ENCODE measurements at regions not wholly inside any gene's neighbourhood (a gene's known extent, or its start where the extent isn't known, plus 50 kb on each side); places are given as distances from the start of the nearest gene placed in this dataset.
"Not testable (repeated sequence)": the region's sequence is repeated elsewhere in the genome, so short reads cannot be mapped to it uniquely, and the experiment has no call there.

GRCh38 chr5:153212471-153212870 is 278.0 kb upstream of the GRIA1 start:
- Mint-ChIP-seq H3K4me1 (no peaks in the 10 kb centered on the region), H3K9me3 (peaks cover 2 to 31% (median 16%) of the 10 kb centered on the region in 7 donors), H3K27me3 (no peaks in the 10 kb centered on the region), H3K4me3 (no peak overlapping the region), H3K27ac (no peak overlapping the region), H3K36me3 (peaks cover 5 to 8% of the 10 kb centered on the region in 2 donors)
- DNase-seq, result no peak
- ATAC-seq (ENCODE audit: low read depth in 2 of 2), result no peak

- DNase-seq (no peak), ATAC-seq (ENCODE audit: low read depth in 2 of 2) (no peak)
- Mint-ChIP-seq H3K36me3 (no peaks in the 10 kb centered on the region), H3K4me1 (no peaks in the 10 kb centered on the region), H3K27ac (no peak overlapping the region), H3K4me3 (no peak overlapping the region), H3K9me3 (peaks cover 2 to 36% (median 9%) of the 10 kb centered on the region in 7 donors), H3K27me3 (no peaks in the 10 kb centered on the region)
These were observed 267.5 kb upstream of the GRIA1 start for GRCh38 chr5:153222936-153223335.

GRCh38 chr5:153223376-153223775 is 267.1 kb upstream of the GRIA1 start:
- DNase-seq (no peak), ATAC-seq (ENCODE audit: low read depth in 2 of 2) (no peak)
- Mint-ChIP-seq H3K4me3 (no peak overlapping the region), H3K9me3 (peaks cover 2 to 33% (median 7%) of the 10 kb centered on the region in 7 donors), H3K4me1 (no peaks in the 10 kb centered on the region), H3K36me3 (no peaks in the 10 kb centered on the region), H3K27me3 (no peaks in the 10 kb centered on the region), H3K27ac (no peak overlapping the region)

- Mint-ChIP-seq H3K36me3 (no peaks in the 10 kb centered on the region), H3K9me3 (peaks cover 0 to 28% (median 7%) of the 10 kb centered on the region in 7 donors), H3K4me1 (no peaks in the 10 kb centered on the region), H3K4me3 (no peak overlapping the region), H3K27me3 (no peaks in the 10 kb centered on the region), H3K27ac (no peak overlapping the region)
- DNase-seq (no peak), ATAC-seq (ENCODE audit: low read depth in 2 of 2) (no peak)
These were observed 265.8 kb upstream of the GRIA1 start for GRCh38 chr5:153224651-153225050.

- no peak for DNase-seq
- Mint-ChIP-seq H3K27ac (no peak overlapping the region), H3K4me1 (no peaks in the 10 kb centered on the region), H3K4me3 (no peak overlapping the region), H3K9me3 (peaks cover 0 to 10% (median 4%) of the 10 kb centered on the region in 7 donors), H3K36me3 (no peaks in the 10 kb centered on the region), H3K27me3 (no peaks in the 10 kb centered on the region)
- no peak for ATAC-seq (ENCODE audit: low read depth in 2 of 2)
These were observed 256.5 kb upstream of the GRIA1 start for GRCh38 chr5:153233933-153234332.

- Mint-ChIP-seq H3K27me3 (no peaks in the 10 kb centered on the region), H3K4me3 (no peak overlapping the region), H3K4me1 (no peaks in the 10 kb centered on the region), H3K27ac (no peak overlapping the region), H3K9me3 (peaks cover 0 to 10% (median 2%) of the 10 kb centered on the region in 7 donors), H3K36me3 (no peaks in the 10 kb centered on the region)
- no peak for ATAC-seq (ENCODE audit: low read depth in 2 of 2)
- no peak for DNase-seq
These were observed 254.2 kb upstream of the GRIA1 start for GRCh38 chr5:153236319-153236718.

GRCh38 chr5:153237671-153238332 is 252.7 kb upstream of the GRIA1 start:
- Mint-ChIP-seq H3K4me1 (no peaks in the 10 kb centered on the region), H3K27me3 (no peaks in the 10 kb centered on the region), H3K27ac (no peak overlapping the region), H3K4me3 (no peak overlapping the region), H3K36me3 (no peaks in the 10 kb centered on the region), H3K9me3 (peaks cover 0 to 10% (median 0%) of the 10 kb centered on the region in 7 donors)
- no peak for DNase-seq
- no peak for ATAC-seq (ENCODE audit: low read depth in 2 of 2)

- H3K4me1 Mint-ChIP-seq, result no peaks in the 10 kb centered on the region
- H3K4me3 Mint-ChIP-seq, result no peak overlapping the region
- H3K36me3 Mint-ChIP-seq, result no peaks in the 10 kb centered on the region
- ATAC-seq (ENCODE audit: low read depth in 2 of 2) (no peak), DNase-seq (no peak)
- H3K27ac Mint-ChIP-seq, result no peak overlapping the region
- peaks cover 0 to 5% (median 0%) of the 10 kb centered on the region in 7 donors for H3K9me3 Mint-ChIP-seq
- H3K27me3 Mint-ChIP-seq, result no peaks in the 10 kb centered on the region
These were observed 233.1 kb upstream of the GRIA1 start for GRCh38 chr5:153257381-153257780.

GRCh38 chr5:153258469-153258868 is 232.0 kb upstream of the GRIA1 start:
- ATAC-seq (ENCODE audit: low read depth in 2 of 2), result no peak
- H3K9me3 Mint-ChIP-seq, result peaks cover 0 to 5% (median 0%) of the 10 kb centered on the region in 7 donors
- H3K27ac Mint-ChIP-seq, result peak overlapping the region in 1 of 6 donors; percentile 28
- no peaks in the 10 kb centered on the region for H3K27me3 Mint-ChIP-seq
- H3K4me3 Mint-ChIP-seq, result no peak overlapping the region
- H3K36me3 Mint-ChIP-seq, result no peaks in the 10 kb centered on the region
- DNase-seq, result no peak
- no peaks in the 10 kb centered on the region for H3K4me1 Mint-ChIP-seq

GRCh38 chr5:153267506-153267905 is 223.0 kb upstream of the GRIA1 start:
- ATAC-seq (ENCODE audit: low read depth in 2 of 2) (no peak), DNase-seq (no peak)
- H3K9me3 Mint-ChIP-seq, result peaks cover 0 to 6% (median 0%) of the 10 kb centered on the region in 7 donors
- H3K27me3 Mint-ChIP-seq, result no peaks in the 10 kb centered on the region
- no peaks in the 10 kb centered on the region for H3K36me3 Mint-ChIP-seq
- no peak overlapping the region for H3K4me3 Mint-ChIP-seq
- no peaks in the 10 kb centered on the region for H3K4me1 Mint-ChIP-seq
- H3K27ac Mint-ChIP-seq, result no peak overlapping the region

- DNase-seq, result no peak
- no peaks in the 10 kb centered on the region for H3K36me3 Mint-ChIP-seq
- no peak for ATAC-seq (ENCODE audit: low read depth in 2 of 2)
- H3K4me1 Mint-ChIP-seq, result no peaks in the 10 kb centered on the region
- no peak overlapping the region for H3K4me3 Mint-ChIP-seq
- no peak overlapping the region for H3K27ac Mint-ChIP-seq
- no peaks in the 10 kb centered on the region for H3K27me3 Mint-ChIP-seq
- peaks cover 0 to 8% (median 4%) of the 10 kb centered on the region in 7 donors for H3K9me3 Mint-ChIP-seq
These were observed 214.8 kb upstream of the GRIA1 start for GRCh38 chr5:153275695-153276094.

- no peak overlapping the region for H3K27ac Mint-ChIP-seq
- DNase-seq (no peak), ATAC-seq (ENCODE audit: low read depth in 2 of 2) (no peak)
- no peaks in the 10 kb centered on the region for H3K36me3 Mint-ChIP-seq
- peaks cover 0 to 7% (median 3%) of the 10 kb centered on the region in 7 donors for H3K9me3 Mint-ChIP-seq
- H3K27me3 Mint-ChIP-seq, result no peaks in the 10 kb centered on the region
- H3K4me1 Mint-ChIP-seq, result no peaks in the 10 kb centered on the region
- no peak overlapping the region for H3K4me3 Mint-ChIP-seq
These were observed 214.3 kb upstream of the GRIA1 start for GRCh38 chr5:153276151-153276550.

- not testable (repeated sequence) for ATAC-seq (ENCODE audit: low read depth in 2 of 2); H3K36me3 Mint-ChIP-seq; H3K4me1 Mint-ChIP-seq; H3K4me3 Mint-ChIP-seq; H3K27ac Mint-ChIP-seq; H3K27me3 Mint-ChIP-seq; DNase-seq
- H3K9me3 Mint-ChIP-seq, result peaks cover 0 to 15% (median 6%) of the 10 kb centered on the region in 7 donors
These were observed 194.1 kb upstream of the GRIA1 start for GRCh38 chr5:153296251-153296844.

GRCh38 chr5:153299891-153300290 is 190.6 kb upstream of the GRIA1 start:
- no peak for ATAC-seq (ENCODE audit: low read depth in 2 of 2)
- Mint-ChIP-seq H3K4me3 (no peak overlapping the region), H3K4me1 (no peaks in the 10 kb centered on the region), H3K9me3 (peaks cover 0 to 18% (median 7%) of the 10 kb centered on the region in 7 donors), H3K27me3 (no peaks in the 10 kb centered on the region), H3K36me3 (no peaks in the 10 kb centered on the region), H3K27ac (no peak overlapping the region)
- DNase-seq, result no peak

Data from naive B cell (primary cell).